H1 (cell line): ENCODE measurements at regions not wholly inside any gene's neighbourhood (a gene's known extent, or its start where the extent isn't known, plus 50 kb on each side); places are given as distances from the start of the nearest gene placed in this dataset.

Experiments used
- ATF3 ChIP-seq: IDR thresholded peaks from 2 replicates; pipeline ENCODE4 v1.6.1; 2011; ENCODE audit warnings: low read depth, mild to moderate bottlenecking, low read length; ENCODE audit not compliant: insufficient read depth
- CTCF ChIP-seq, 3 experiments: IDR thresholded peaks; 1 replicate in 2 of 3; 2 replicates in 1 of 3; pipeline versions ENCODE4 v1.5.1 to v1.6.1; 2011; ENCODE audit warnings: low read length in 3 of 3, mild to moderate bottlenecking in 3 of 3, inconsistent platforms in 2 of 3, low read depth in 1 of 3, moderate library complexity in 1 of 3; ENCODE audit not compliant: insufficient read depth in 1 of 3; ENCODE audit errors: control extremely low read depth in 1 of 3

GRCh38 chr9:135412315-135413085, 67.1 kb upstream of the PPP1R26 start (continued):
- TF ChIP-seq CTCF (IDR thresholded peaks at IDR 0.05; ENCODE audit: control extremely low read depth in 1 of 3, insufficient read depth in 1 of 3, low read depth in 1 of 3, low read length in 3 of 3) = peak; percentile 98 to 100 (median 100)
- TF ChIP-seq ATF3 = peak; percentile 59; the same call in 1 of the 2 replicates
- TF ChIP-seq, all 59 proteins: peak for 11; not testable (repeated sequence) for 48
